ENCODE measurements at regions not wholly inside any gene's neighbourhood (a gene's known extent, or its start where the extent isn't known, plus 50 kb on each side); places are given as distances from the start of the nearest gene placed in this dataset.
"Not testable (repeated sequence)": the region's sequence is repeated elsewhere in the genome, so short reads cannot be mapped to it uniquely, and the experiment has no call there.

- no peak for DNase-seq
Measured at GRCh38 chr17:43315369-43315768, 81.6 kb upstream of the RNU2-1 start.

DNA sequence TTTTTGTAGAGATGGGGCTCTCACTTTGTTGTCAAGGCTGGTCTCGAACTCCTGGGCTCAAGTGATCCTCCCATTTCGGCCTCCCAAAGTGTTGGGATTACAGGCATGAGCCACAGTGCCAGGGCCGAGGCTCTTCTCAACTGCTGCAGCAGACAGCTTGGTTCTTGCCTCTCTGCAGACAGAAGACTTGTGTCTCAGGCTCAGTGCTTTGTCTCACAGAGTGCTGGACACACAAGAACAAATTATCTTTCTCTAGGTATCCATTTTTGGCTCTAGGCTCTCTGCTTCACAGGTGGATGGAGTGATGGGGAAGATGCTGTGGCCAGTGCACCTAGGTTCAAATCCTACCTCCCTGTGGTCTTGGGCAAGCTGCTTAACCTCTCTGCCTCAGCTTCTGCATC is 80.8 kb upstream of the RNU2-1 start:
- peak; percentile 22 for DNase-seq

DNA sequence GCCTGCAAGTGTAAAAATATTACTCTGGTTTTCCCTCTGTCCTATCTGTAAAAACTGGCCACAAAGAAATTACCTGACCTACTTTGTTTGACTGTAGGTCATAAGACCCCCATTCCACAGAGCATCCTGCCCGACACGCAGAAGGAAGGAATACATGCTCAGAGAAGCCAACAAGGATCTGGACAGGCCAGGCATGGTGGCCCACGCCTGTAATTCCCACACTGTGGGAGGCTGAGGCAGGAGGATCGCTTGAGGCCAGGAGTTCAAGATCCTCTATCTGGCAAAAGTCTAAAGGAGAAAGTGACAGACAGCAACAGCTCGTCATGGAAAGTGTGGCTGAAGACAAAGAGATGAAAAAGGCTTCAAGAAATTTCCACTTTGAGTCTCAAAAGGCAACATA is 78.2 kb upstream of the RNU2-1 start:
- no peak for DNase-seq

DNA sequence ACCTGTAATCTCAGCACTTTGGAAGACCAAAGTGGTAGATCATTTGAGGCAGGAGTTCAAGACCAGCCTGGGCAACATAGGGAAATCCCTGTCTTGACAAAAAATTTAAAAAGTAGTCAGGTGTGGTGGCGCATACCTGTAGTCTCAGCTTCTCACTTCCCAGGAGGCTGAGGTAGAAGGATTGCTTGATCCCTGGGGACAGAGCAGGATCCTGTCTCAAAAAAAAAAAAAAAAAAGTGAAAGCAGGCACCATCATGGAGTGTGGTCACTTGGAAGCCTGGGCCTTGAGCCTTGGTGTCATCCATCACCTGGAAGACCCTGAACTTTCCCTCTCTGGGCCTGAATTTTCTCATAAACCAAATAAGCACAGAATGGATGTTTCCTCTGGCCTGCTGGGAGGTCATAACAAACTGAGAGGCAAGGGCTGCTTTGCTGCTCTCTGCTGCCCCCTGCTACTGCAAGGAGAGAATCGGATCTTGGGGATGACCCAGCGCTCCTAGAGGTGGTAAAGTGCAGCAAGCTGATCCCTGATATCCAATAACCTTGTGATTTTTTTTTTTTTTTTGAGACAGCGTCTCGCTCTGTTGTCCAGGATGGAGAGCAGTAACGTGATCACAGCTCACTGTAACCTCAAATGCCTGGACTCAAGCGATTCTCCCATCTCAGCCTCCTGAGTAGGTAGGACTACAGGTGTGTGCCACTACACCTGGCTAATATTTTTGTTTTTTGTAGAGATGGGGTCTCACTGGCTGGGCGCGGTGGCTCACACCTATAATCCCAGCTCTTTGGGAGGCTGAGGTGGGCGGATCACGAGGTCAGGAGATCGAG is 75.9 kb upstream of the RNU2-1 start:
- peak; percentile 42 for DNase-seq

GRCh38 chr17:43308999-43309398 is 75.2 kb upstream of the RNU2-1 start:
- DNase-seq = no peak

DNA sequence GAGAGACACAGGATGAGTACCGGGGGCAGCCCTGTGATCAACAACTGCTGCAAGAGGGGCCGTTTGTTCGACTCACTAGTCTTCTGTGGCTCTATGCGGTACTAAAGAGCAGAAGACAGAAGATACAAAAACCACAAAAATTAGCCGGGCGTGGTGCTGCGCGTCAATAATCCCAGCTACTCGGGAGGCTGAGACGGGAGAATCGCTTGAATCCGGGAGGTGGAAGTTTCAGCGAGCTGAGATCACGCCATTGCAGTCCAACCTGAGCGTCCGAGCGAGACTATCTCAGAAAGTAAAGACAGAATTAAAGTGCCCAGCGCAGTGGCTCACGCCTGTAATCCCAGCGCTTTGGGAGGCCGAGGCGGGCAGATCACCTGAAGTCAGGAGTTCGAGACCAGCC is 71.0 kb upstream of the RNU2-1 start:
- DNase-seq = not testable (repeated sequence)

DNA sequence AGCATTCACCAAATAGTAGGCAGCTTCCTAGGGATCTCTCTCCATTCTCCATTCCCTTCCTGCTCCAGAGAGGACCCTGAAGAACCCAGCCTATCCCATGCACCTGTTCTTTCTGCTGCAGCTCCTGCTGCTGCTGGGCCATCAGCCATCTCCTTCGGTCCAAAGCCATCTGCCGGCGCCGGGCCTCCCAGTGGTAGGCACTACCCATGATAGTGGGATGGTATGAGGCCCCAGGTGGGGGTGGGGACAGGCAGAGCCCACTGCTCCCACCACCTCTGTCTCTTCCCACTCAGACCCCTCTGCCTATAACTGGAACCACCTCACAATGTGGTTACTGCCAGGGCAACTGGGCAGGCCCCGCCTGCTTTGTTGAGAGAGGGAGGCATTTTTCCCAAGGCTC is 69.3 kb upstream of the RNU2-1 start:
- DNase-seq = not testable (repeated sequence)

DNA sequence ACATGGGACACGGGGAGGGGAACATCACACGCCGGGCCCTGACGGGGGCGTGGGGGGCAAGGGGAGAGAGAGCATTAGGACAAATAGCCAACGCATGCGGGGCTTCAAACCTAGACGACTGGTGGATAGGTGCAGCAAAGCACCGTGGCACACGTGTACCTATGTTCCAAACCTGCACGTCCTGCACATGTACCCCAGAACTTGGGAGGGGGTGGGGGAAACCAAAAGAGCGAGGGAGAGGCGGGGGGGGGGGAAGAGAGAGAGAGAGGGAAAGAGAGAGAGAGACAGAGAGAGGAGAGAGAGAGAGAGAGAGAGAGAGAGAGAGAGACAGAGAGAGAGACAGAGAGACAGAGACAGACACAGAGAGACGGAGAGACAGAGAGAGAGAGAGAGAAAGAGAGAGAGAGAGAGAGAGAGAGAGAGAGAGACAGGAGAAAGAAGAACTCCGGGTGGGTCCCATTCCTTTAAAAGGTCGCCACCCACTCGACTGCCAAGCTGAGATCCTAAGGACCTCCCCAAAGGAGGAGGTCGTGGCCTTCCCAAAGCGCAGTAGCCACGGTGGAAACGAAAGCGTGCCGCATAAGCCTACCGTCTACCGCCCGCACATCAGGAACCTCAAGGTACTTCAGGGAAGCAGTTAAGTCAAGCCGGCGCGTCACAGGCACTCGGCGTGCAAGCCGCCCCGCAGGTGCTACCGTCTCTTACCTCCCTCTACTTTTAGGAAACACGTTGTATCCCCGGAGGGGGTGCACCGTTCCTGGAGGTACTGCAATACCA is 65.7 kb upstream of the RNU2-1 start:
- not testable (repeated sequence) for DNase-seq

- DNase-seq = not testable (repeated sequence)
Measured at GRCh38 chr17:43289670-43290069, 55.9 kb upstream of the RNU2-1 start.

DNA sequence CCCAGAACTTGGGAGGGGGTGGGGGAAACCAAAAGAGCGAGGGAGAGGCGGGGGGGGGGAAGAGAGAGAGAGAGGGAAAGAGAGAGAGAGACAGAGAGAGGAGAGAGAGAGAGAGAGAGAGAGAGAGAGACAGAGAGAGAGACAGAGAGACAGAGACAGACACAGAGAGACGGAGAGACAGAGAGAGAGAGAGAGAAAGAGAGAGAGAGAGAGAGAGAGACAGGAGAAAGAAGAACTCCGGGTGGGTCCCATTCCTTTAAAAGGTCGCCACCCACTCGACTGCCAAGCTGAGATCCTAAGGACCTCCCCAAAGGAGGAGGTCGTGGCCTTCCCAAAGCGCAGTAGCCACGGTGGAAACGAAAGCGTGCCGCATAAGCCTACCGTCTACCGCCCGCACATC is 49.8 kb upstream of the RNU2-1 start:
- DNase-seq = not testable (repeated sequence)

Measured in hematopoietic multipotent progenitor cell treated with erythropoietin and hydrocortisone succinate and interleukin-3 and kit ligand, for 4 days (in vitro differentiated cells).